ENCODE measurements at regions not wholly inside any gene's neighbourhood (a gene's known extent, or its start where the extent isn't known, plus 50 kb on each side); places are given as distances from the start of the nearest gene placed in this dataset.

- TF ChIP-seq, protein P1, sequence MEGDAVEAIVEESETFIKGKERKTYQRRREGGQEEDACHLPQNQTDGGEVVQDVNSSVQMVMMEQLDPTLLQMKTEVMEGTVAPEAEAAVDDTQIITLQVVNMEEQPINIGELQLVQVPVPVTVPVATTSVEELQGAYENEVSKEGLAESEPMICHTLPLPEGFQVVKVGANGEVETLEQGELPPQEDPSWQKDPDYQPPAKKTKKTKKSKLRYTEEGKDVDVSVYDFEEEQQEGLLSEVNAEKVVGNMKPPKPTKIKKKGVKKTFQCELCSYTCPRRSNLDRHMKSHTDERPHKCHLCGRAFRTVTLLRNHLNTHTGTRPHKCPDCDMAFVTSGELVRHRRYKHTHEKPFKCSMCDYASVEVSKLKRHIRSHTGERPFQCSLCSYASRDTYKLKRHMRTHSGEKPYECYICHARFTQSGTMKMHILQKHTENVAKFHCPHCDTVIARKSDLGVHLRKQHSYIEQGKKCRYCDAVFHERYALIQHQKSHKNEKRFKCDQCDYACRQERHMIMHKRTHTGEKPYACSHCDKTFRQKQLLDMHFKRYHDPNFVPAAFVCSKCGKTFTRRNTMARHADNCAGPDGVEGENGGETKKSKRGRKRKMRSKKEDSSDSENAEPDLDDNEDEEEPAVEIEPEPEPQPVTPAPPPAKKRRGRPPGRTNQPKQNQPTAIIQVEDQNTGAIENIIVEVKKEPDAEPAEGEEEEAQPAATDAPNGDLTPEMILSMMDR (IDR thresholded peaks at IDR 0.05), result no peak
- no peak for TF ChIP-seq POLR2A (IDR thresholded peaks at IDR 0.05)
Measured at GRCh38 chr15:46766021-46766420, 951.3 kb upstream of the SEMA6D start.

All from esophagus squamous epithelium (tissue), 4 donors.